ENCODE measurements at regions not wholly inside any gene's neighbourhood (a gene's known extent, or its start where the extent isn't known, plus 50 kb on each side); places are given as distances from the start of the nearest gene placed in this dataset.

DNA sequence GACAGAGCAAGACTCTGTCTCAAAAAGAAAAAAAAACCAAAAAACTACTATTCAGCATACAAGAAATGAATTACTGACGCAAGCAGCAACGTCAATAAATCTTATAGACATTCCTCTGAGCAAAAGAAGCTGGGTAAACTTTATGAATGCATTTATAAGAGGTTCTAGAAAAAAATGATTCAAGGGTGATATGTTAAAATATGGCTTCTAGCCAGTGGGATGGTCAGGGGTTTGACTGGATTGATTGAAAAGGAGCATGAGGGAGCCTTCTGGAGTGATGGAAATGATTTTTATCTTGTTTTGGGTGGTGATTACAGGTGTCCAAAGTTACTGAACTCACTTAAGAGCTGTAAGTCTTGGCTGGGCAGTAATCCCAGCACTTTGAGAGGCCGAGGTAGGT lies 64.9 kb upstream of the SALL4 start:
- DNase-seq, result no peak

DNA sequence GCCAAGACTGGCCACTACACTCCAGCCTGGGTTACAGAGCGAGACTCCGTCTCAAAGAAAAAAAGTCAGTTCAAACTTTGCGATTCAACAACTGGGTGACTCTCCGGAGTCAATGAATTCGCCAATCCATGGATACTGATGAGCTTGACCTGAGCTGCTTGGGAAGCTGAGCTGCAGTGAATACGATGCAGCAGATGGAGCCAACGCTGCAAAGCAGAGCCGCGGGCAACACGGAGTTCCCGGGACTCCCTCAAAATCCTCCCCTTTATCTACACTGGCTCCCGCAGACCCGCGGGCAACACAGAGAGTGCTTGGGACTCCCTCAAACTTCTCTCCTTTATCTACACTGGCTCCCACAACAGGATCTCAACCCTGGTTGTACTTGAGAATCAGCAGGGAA lies 62.6 kb upstream of the SALL4 start:
- DNase-seq, result no peak

GRCh38 chr20:51862796-51863195 lies 60.5 kb upstream of the SALL4 start:
- no peak for DNase-seq

DNA sequence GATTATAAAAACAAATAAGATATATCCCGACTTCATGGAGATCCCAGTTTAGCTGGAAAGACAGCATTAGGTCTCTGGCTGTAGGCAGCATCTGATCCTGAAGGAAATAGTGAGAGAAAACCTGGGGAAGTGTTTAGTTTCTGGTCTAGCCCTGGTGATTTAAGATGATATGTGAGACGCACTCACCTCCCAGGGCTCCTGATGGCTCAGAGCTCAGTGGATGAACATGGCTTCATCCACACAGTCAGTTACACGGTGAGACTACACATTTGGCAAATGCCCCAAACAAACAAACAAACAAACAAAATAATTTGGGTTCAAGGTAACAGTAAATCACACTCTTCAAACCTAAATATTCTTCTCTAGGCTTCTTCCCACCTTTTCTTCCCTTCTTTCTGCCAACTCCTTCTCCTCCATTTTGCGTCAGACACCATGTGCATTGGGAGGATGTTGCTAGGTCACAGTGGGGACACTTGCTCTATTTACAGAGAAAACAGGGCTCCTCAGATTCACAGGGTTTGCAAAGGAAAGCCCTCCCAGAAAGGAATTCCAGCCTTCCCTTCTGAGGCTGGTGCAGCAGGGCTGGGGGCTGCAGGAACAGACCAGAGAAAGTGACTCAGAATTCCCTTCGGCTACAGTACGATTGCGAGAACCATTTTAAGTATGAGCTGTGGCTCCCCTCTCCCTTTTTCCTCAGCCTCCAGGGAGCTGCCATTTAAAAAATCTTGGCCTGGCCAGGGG lies 59.6 kb upstream of the SALL4 start:
- DNase-seq, result no peak

DNA sequence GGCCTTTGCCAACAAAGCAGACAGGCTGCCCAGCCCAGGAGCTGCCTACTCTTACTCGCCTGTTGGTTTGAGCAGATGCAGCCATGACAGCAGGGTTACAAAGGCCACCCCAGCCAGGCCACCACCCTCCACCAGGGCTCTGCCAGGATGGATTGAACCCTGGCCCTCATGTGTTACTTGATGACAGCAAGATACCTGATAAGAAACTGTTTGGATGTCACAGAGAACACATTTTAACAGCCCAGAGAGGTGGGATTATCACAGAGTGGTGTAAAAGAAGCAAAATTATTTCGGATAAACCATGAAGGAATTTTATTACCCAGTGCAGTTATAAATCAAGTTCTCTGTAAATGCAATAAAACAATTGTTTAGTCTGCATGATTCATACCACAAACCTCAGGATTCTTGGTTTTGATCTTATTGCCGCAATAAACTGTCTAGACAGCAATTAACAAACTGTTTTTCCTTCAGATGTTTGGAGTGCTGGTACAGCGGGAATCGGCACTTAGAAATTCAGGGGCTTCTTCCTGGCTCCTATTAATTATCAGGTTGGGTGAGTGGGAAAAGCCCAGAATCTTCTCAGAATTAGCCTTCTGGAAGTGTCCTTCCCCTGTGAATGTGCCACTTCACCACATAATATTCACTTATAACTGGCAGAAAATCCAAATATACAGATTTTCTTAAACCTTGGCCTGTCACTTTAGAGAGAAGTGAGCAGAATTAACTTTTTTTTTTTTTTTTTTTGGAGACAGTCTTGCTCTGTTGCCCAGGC lies 58.0 kb upstream of the SALL4 start:
- DNase-seq, result no peak

DNA sequence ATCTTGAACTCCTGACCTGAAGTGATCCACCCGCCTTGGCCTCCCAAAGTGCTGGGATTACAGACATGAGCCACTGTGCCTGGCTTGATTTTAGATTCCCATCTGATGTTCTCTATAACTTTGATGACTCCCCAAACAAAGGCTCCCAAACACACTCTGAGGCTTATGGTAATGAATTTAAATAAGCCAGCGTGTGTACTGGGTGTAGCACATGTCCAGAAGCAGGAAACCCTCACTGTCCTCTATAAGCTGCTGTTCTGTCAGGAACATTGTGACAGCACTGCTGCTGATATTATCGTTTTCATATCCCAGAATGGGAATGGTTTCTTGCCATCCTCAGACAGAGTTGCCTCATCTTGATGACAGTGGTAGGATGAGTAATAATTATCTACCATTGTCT lies 54.1 kb upstream of the SALL4 start:
- DNase-seq, result no peak

DNA sequence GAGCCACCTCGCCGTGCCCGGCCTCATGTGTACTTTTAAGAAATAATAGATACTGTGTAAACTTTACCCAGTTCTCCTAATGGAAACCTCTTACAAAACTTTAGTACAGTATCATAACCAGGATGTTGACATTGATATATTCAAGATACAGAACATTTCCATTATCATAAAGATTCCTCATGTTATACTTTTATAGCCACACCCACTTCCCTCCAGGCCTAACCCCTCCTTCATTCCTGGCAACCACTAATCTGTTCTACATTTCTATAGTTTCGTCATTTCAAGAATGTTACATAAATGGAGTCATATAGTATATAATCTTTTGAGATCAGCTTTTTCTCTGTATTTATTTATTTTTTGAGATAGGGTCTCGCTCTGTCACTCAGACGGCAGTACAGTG lies 52.6 kb upstream of the SALL4 start:
- no peak for DNase-seq
